ENCODE measurements at regions not wholly inside any gene's neighbourhood (a gene's known extent, or its start where the extent isn't known, plus 50 kb on each side); places are given as distances from the start of the nearest gene placed in this dataset.
"Not testable (repeated sequence)": the region's sequence is repeated elsewhere in the genome, so short reads cannot be mapped to it uniquely, and the experiment has no call there.

DNA sequence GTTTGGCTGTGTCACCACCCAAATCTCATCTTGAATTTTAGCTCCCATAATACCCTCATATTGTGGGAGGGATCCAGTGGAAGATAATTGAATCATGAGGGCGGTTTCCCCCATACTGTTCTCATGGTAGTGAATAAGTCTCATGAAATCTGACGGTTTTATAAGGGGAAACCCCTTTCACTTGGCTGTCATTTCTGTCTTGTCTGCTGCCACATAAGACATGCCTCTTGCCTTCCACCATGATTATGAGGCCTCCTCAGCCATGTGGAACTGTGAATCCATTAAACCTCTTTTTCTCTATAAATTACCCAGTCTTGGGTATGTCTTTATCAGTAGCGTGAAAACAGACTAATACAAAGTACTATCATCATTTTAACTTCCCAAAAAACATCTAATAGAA lies 216.5 kb upstream of the SETMAR start:
- H3K14ac ChIP-seq (replicated peaks; ENCODE audit: low read depth, low read length); H3K9ac ChIP-seq (ENCODE audit: low read depth, low read length); H3K4me1 ChIP-seq (ENCODE audit: control insufficient read depth, insufficient read depth, low read length); H3K4me3 ChIP-seq (ENCODE audit: insufficient read depth, low read depth, low read length); intact Hi-C loops (cut with micrococcal nuclease); H3K79me1 ChIP-seq (ENCODE audit: low read depth in 1 of 2, low read length in 2 of 2); H3K36me3 ChIP-seq (ENCODE audit: control insufficient read depth, insufficient read depth, low read length); ATAC-seq (ENCODE audit: low read depth); H2BK120ac ChIP-seq (ENCODE audit: low read depth, low read length); H2BK20ac ChIP-seq (ENCODE audit: low read depth, low read length); CTCF ChIA-PET; H3K18ac ChIP-seq (ENCODE audit: low read depth, low read length); H3K27ac ChIP-seq (ENCODE audit: insufficient read depth, low read length); H3K27me3 ChIP-seq (ENCODE audit: control insufficient read depth, insufficient read depth, low read length); POLR2A ChIA-PET (ENCODE audit: unreplicated experiment); H3K56ac ChIP-seq (ENCODE audit: extremely low read depth, insufficient read depth, low read length); H2AK9ac ChIP-seq (replicated peaks; ENCODE audit: low read depth, low read length, poor library complexity); H4K8ac ChIP-seq (ENCODE audit: low read depth in 2 of 2, low read length in 2 of 2); H2AFZ ChIP-seq (replicated peaks; ENCODE audit: low read length, poor library complexity); BruUV-seq (replicated peaks); H3K9me3 ChIP-seq (ENCODE audit: control insufficient read depth, insufficient read depth, low read length); H3K9me1 ChIP-seq (ENCODE audit: insufficient read depth, low read length); H2BK5ac ChIP-seq (ENCODE audit: low read depth, low read length, poor library complexity, severe bottlenecking); H3K4ac ChIP-seq (ENCODE audit: low read depth, low read length); H4K20me1 ChIP-seq (ENCODE audit: insufficient read depth, low read length); H2AK5ac ChIP-seq (ENCODE audit: low read depth, low read length); H3K23ac ChIP-seq (ENCODE audit: low read depth, low read length); in situ Hi-C loops (cut with MboI; ENCODE audit: low sequenced_read_pairs); DNase-seq; H3K4me2 ChIP-seq (ENCODE audit: low read depth, low read length); H4K5ac ChIP-seq (ENCODE audit: low read depth, low read length); dilution Hi-C loops (cut with HindIII; ENCODE audit: low sequenced_read_pairs, unreplicated experiment); H2BK15ac ChIP-seq (ENCODE audit: low read depth, low read length); H4K91ac ChIP-seq (ENCODE audit: insufficient read depth, low read depth, low read length): not testable (repeated sequence)
- WGBS, 2 experiments (ENCODE audit: extremely low coverage in 2 of 2, insufficient read length in 1 of 2): no CpG with 5 or more reads among the region's 3 CpGs

Measured in IMR-90 (cell line).